ENCODE measurements at regions not wholly inside any gene's neighbourhood (a gene's known extent, or its start where the extent isn't known, plus 50 kb on each side); places are given as distances from the start of the nearest gene placed in this dataset.
"Not testable (repeated sequence)": the region's sequence is repeated elsewhere in the genome, so short reads cannot be mapped to it uniquely, and the experiment has no call there.

GRCh38 chr7:126079581-126079980 lies 1150.0 kb upstream of the POT1 start:
- H3K9me3 ChIP-seq (ENCODE audit: control insufficient read depth, insufficient read depth, low read length) = no peaks in the 10 kb centered on the region
- no peaks in the 10 kb centered on the region for H3K27me3 ChIP-seq (ENCODE audit: control insufficient read depth, low read length)
- H3K9me2 ChIP-seq (replicated peaks; ENCODE audit: control insufficient read depth, low read length) = no peaks in the 10 kb centered on the region; the same call in 1 of the 2 replicates
- H3K4me1 ChIP-seq (ENCODE audit: control insufficient read depth, low read length) = no peaks in the 10 kb centered on the region
- TF ChIP-seq CTCF (IDR thresholded peaks at IDR 0.05; ENCODE audit: low read depth, low read length, poor library complexity, severe bottlenecking) (no peak), EZH2phosphoT487 (IDR thresholded peaks at IDR 0.05; ENCODE audit: borderline replicate concordance, low read length) (no peak)
- no peaks in the 10 kb centered on the region for H4K20me1 ChIP-seq (ENCODE audit: control insufficient read depth, insufficient read depth, low read depth, low read length)
- H3K79me2 ChIP-seq (ENCODE audit: control insufficient read depth, low read length) = no peaks in the 10 kb centered on the region
- H3K4me3 ChIP-seq (ENCODE audit: low read length) = no peak overlapping the region
- no peak overlapping the region for H3K4me2 ChIP-seq (ENCODE audit: low read length)
- no peaks in the 10 kb centered on the region for H3K36me3 ChIP-seq (ENCODE audit: control insufficient read depth, low read length)
- no peaks in the 10 kb centered on the region for H3F3A ChIP-seq (ENCODE audit: control insufficient read depth, insufficient read depth)
- H3K27ac ChIP-seq (ENCODE audit: low read depth, low read length) = no peak overlapping the region

GRCh38 chr7:126079151-126079550 lies 1149.5 kb upstream of the POT1 start:
- Histone ChIP-seq H3F3A (ENCODE audit: control insufficient read depth, insufficient read depth) (no peaks in the 10 kb centered on the region), H3K9me2 (replicated peaks; ENCODE audit: control insufficient read depth, low read length) (no peaks in the 10 kb centered on the region), H3K27ac (ENCODE audit: low read depth, low read length) (no peak overlapping the region), H3K36me3 (ENCODE audit: control insufficient read depth, low read length) (no peaks in the 10 kb centered on the region), H3K9me3 (ENCODE audit: control insufficient read depth, insufficient read depth, low read length) (no peaks in the 10 kb centered on the region), H3K4me2 (ENCODE audit: low read length) (no peak overlapping the region), H3K4me3 (ENCODE audit: low read length) (no peak overlapping the region), H3K27me3 (ENCODE audit: control insufficient read depth, low read length) (no peaks in the 10 kb centered on the region), H4K20me1 (ENCODE audit: control insufficient read depth, insufficient read depth, low read depth, low read length) (no peaks in the 10 kb centered on the region), H3K4me1 (ENCODE audit: control insufficient read depth, low read length) (no peaks in the 10 kb centered on the region), H3K79me2 (ENCODE audit: control insufficient read depth, low read length) (no peaks in the 10 kb centered on the region)
- TF ChIP-seq CTCF (IDR thresholded peaks at IDR 0.05; ENCODE audit: low read depth, low read length, poor library complexity, severe bottlenecking) = no peak
- TF ChIP-seq EZH2phosphoT487 (IDR thresholded peaks at IDR 0.05; ENCODE audit: borderline replicate concordance, low read length) = no peak

- no peaks in the 10 kb centered on the region for H3K9me3 ChIP-seq (ENCODE audit: control insufficient read depth, insufficient read depth, low read length)
- H3K4me3 ChIP-seq (ENCODE audit: low read length) = no peak overlapping the region
- no peak overlapping the region for H3K27ac ChIP-seq (ENCODE audit: low read depth, low read length)
- no peaks in the 10 kb centered on the region for H3K79me2 ChIP-seq (ENCODE audit: control insufficient read depth, low read length)
- no peaks in the 10 kb centered on the region for H3K27me3 ChIP-seq (ENCODE audit: control insufficient read depth, low read length)
- TF ChIP-seq EZH2phosphoT487 (IDR thresholded peaks at IDR 0.05; ENCODE audit: borderline replicate concordance, low read length) (no peak), CTCF (IDR thresholded peaks at IDR 0.05; ENCODE audit: low read depth, low read length, poor library complexity, severe bottlenecking) (no peak)
- no peaks in the 10 kb centered on the region for H3K9me2 ChIP-seq (replicated peaks; ENCODE audit: control insufficient read depth, low read length)
- H3K4me1 ChIP-seq (ENCODE audit: control insufficient read depth, low read length) = no peaks in the 10 kb centered on the region
- no peaks in the 10 kb centered on the region for H3K36me3 ChIP-seq (ENCODE audit: control insufficient read depth, low read length)
- H3K4me2 ChIP-seq (ENCODE audit: low read length) = no peak overlapping the region
- no peaks in the 10 kb centered on the region for H3F3A ChIP-seq (ENCODE audit: control insufficient read depth, insufficient read depth)
- no peaks in the 10 kb centered on the region for H4K20me1 ChIP-seq (ENCODE audit: control insufficient read depth, insufficient read depth, low read depth, low read length)
Observed at GRCh38 chr7:126065766-126066165, 1136.1 kb upstream of the POT1 start.

- H3K9me2 ChIP-seq (replicated peaks; ENCODE audit: control insufficient read depth, low read length) = no peaks in the 10 kb centered on the region
- no peaks in the 10 kb centered on the region for H3K9me3 ChIP-seq (ENCODE audit: control insufficient read depth, insufficient read depth, low read length)
- no peaks in the 10 kb centered on the region for H3K4me1 ChIP-seq (ENCODE audit: control insufficient read depth, low read length)
- H3K4me3 ChIP-seq (ENCODE audit: low read length) = no peak overlapping the region
- H3K4me2 ChIP-seq (ENCODE audit: low read length) = no peak overlapping the region
- H3K27ac ChIP-seq (ENCODE audit: low read depth, low read length) = no peak overlapping the region
- H4K20me1 ChIP-seq (ENCODE audit: control insufficient read depth, insufficient read depth, low read depth, low read length) = no peaks in the 10 kb centered on the region
- no peaks in the 10 kb centered on the region for H3K79me2 ChIP-seq (ENCODE audit: control insufficient read depth, low read length)
- no peaks in the 10 kb centered on the region for H3F3A ChIP-seq (ENCODE audit: control insufficient read depth, insufficient read depth)
- no peaks in the 10 kb centered on the region for H3K36me3 ChIP-seq (ENCODE audit: control insufficient read depth, low read length)
- no peak for TF ChIP-seq CTCF (IDR thresholded peaks at IDR 0.05; ENCODE audit: low read depth, low read length, poor library complexity, severe bottlenecking)
- H3K27me3 ChIP-seq (ENCODE audit: control insufficient read depth, low read length) = no peaks in the 10 kb centered on the region
Observed at GRCh38 chr7:126057979-126058378, 1128.4 kb upstream of the POT1 start.

GRCh38 chr7:126056613-126057012 lies 1127.0 kb upstream of the POT1 start:
- H3K4me1 ChIP-seq (ENCODE audit: control insufficient read depth, low read length); H3F3A ChIP-seq (ENCODE audit: control insufficient read depth, insufficient read depth); H4K20me1 ChIP-seq (ENCODE audit: control insufficient read depth, insufficient read depth, low read depth, low read length); H3K9me3 ChIP-seq (ENCODE audit: control insufficient read depth, insufficient read depth, low read length); H3K27ac ChIP-seq (ENCODE audit: low read depth, low read length); H3K36me3 ChIP-seq (ENCODE audit: control insufficient read depth, low read length); H3K9me2 ChIP-seq (replicated peaks; ENCODE audit: control insufficient read depth, low read length); H3K79me2 ChIP-seq (ENCODE audit: control insufficient read depth, low read length); H3K4me2 ChIP-seq (ENCODE audit: low read length); H3K4me3 ChIP-seq (ENCODE audit: low read length); H3K27me3 ChIP-seq (ENCODE audit: control insufficient read depth, low read length): not testable (repeated sequence)

Data from DOHH2 (cell line).